SK-N-SH (cell line): ENCODE measurements at regions not wholly inside any gene's neighbourhood (a gene's known extent, or its start where the extent isn't known, plus 50 kb on each side); places are given as distances from the start of the nearest gene placed in this dataset.

ENCODE experiments used
- CHD2 ChIP-seq: fragments of 150-350 bp; IDR thresholded peaks from 2 replicates; pipeline ENCODE4 v1.6.1; 2018; ENCODE audit warnings: low read length; ENCODE audit not compliant: partially characterized antibody
- CTCF ChIP-seq: fragments of 200-600 bp; sonication (generic); IDR thresholded peaks from 2 replicates; pipeline ENCODE4 v1.6.1; 2017; ENCODE audit warnings: antibody characterized with exemption, mild to moderate bottlenecking, moderate library complexity
- EP300 ChIP-seq, 2 experiments: IDR thresholded peaks; 2 replicates each; pipeline versions ENCODE4 v1.4.0 to v1.6.1; 2012; ENCODE audit warnings: borderline replicate concordance in 1 of 2, low read depth in 1 of 2, low read length in 1 of 2
- EZH2phosphoT487 ChIP-seq: fragments of 200-600 bp; sonication (generic); IDR thresholded peaks from 2 replicates; pipeline ENCODE4 v1.6.1; 2017; ENCODE audit warnings: low read depth, mixed run types, mild to moderate bottlenecking, antibody characterized with exemption, moderate library complexity, borderline replicate concordance
- JUND ChIP-seq: IDR thresholded peaks from 2 replicates; pipeline ENCODE4 v1.4.0; 2012
- MAX ChIP-seq: IDR thresholded peaks from 2 replicates; pipeline ENCODE4 v1.4.0; 2012; ENCODE audit warnings: low read depth
- MXI1 ChIP-seq: IDR thresholded peaks from 2 replicates; pipeline ENCODE4 v1.6.1; 2012; ENCODE audit warnings: mild to moderate bottlenecking, low read depth, low read length, improper control_type of control experiment
- POLR2AphosphoS5 ChIP-seq: IDR thresholded peaks from 2 replicates; pipeline ENCODE4 v1.6.1; 2012; ENCODE audit warnings: low read depth, low read length
- RCOR1 ChIP-seq: fragments of 150-350 bp; IDR thresholded peaks from 2 replicates; pipeline ENCODE4 v1.6.1; 2017; ENCODE audit warnings: antibody characterized with exemption, low read length
- REST ChIP-seq: IDR thresholded peaks from 2 replicates; pipeline ENCODE4 v1.6.1; 2012; ENCODE audit warnings: mild to moderate bottlenecking, low read depth, low read length, moderate library complexity

GRCh38 chr4:138634915-138635314 is 380.7 kb upstream of the NOCT start:
- TF ChIP-seq CTCF = no peak
- TF ChIP-seq CHD2 = no peak
- TF ChIP-seq JUND = no peak
- no peak for TF ChIP-seq REST
- TF ChIP-seq EZH2phosphoT487 = no peak
- TF ChIP-seq POLR2AphosphoS5 = no peak
- TF ChIP-seq EP300 (IDR thresholded peaks at IDR 0.05; ENCODE audit: borderline replicate concordance in 1 of 2, low read depth in 1 of 2, low read length in 1 of 2) = no peak
- no peak for TF ChIP-seq MAX
- TF ChIP-seq MXI1 = no peak
- no peak for TF ChIP-seq RCOR1
